Muscle layer of duodenum (tissue), 2 donors: ENCODE measurements at regions not wholly inside any gene's neighbourhood (a gene's known extent, or its start where the extent isn't known, plus 50 kb on each side); places are given as distances from the start of the nearest gene placed in this dataset.

Experiments used
- H3K27ac ChIP-seq: one replicate; pipeline ENCODE4 v1.7.0; 2013; ENCODE audit warnings: mild to moderate bottlenecking, low read length
- H3K27me3 ChIP-seq: one replicate; pipeline ENCODE4 v1.7.0; 2013; ENCODE audit warnings: low read depth, mild to moderate bottlenecking, control low read depth, low read length
- H3K36me3 ChIP-seq, 2 donors: one replicate each; pipeline ENCODE4 v1.7.0; 2013; ENCODE audit warnings: low read length in 2 of 2, control low read depth in 1 of 2, mild to moderate bottlenecking in 1 of 2; ENCODE audit not compliant: insufficient read depth in 2 of 2, control insufficient read depth in 1 of 2
- H3K4me1 ChIP-seq, 2 donors: one replicate each; pipeline ENCODE4 v1.7.0; 2013; ENCODE audit warnings: low read length in 2 of 2, mild to moderate bottlenecking in 2 of 2, control low read depth in 1 of 2, moderate library complexity in 1 of 2; ENCODE audit not compliant: insufficient read depth in 2 of 2, control insufficient read depth in 1 of 2
- H3K4me3 ChIP-seq, 2 donors: one replicate each; pipeline ENCODE4 v1.7.0; 2013; ENCODE audit warnings: low read length in 2 of 2, low read depth in 1 of 2, mild to moderate bottlenecking in 1 of 2
- H3K9me3 ChIP-seq, 2 donors: one replicate each; pipeline ENCODE4 v1.7.0; 2013; ENCODE audit warnings: low read length in 2 of 2, control low read depth in 1 of 2, mild to moderate bottlenecking in 1 of 2; ENCODE audit not compliant: control insufficient read depth in 1 of 2
- donor health status: healthy.

GRCh38 chr5:96090215-96090614 is 128.6 kb upstream of the ELL2 start:
- H3K36me3 ChIP-seq: no peaks in the 10 kb centered on the region
- peaks cover 0 to 7% of the 10 kb centered on the region in 2 donors for H3K4me1 ChIP-seq
- no peak overlapping the region for H3K4me3 ChIP-seq
- no peak overlapping the region for H3K27ac ChIP-seq
- no peaks in the 10 kb centered on the region for H3K27me3 ChIP-seq
- H3K9me3 ChIP-seq: no peaks in the 10 kb centered on the region

GRCh38 chr5:96088706-96089498 is 127.3 kb upstream of the ELL2 start:
- no peaks in the 10 kb centered on the region for H3K36me3 ChIP-seq
- no peak overlapping the region for H3K4me3 ChIP-seq
- no peak overlapping the region for H3K27ac ChIP-seq
- no peaks in the 10 kb centered on the region for H3K27me3 ChIP-seq
- H3K4me1 ChIP-seq: no peaks in the 10 kb centered on the region
- no peaks in the 10 kb centered on the region for H3K9me3 ChIP-seq

- no peaks in the 10 kb centered on the region for H3K36me3 ChIP-seq
- H3K9me3 ChIP-seq: no peaks in the 10 kb centered on the region
- H3K4me1 ChIP-seq: no peaks in the 10 kb centered on the region
- no peak overlapping the region for H3K27ac ChIP-seq
- H3K27me3 ChIP-seq: no peaks in the 10 kb centered on the region
- no peak overlapping the region for H3K4me3 ChIP-seq
Observed at GRCh38 chr5:96087939-96088338, 126.3 kb upstream of the ELL2 start.

GRCh38 chr5:96084874-96085506 is 123.3 kb upstream of the ELL2 start:
- Histone ChIP-seq H3K4me1 (no peaks in the 10 kb centered on the region), H3K4me3 (no peak overlapping the region), H3K9me3 (no peaks in the 10 kb centered on the region), H3K36me3 (no peaks in the 10 kb centered on the region), H3K27ac (no peak overlapping the region), H3K27me3 (no peaks in the 10 kb centered on the region)

- no peak overlapping the region for H3K27ac ChIP-seq
- H3K9me3 ChIP-seq: no peaks in the 10 kb centered on the region
- H3K4me1 ChIP-seq: no peaks in the 10 kb centered on the region
- H3K27me3 ChIP-seq: no peaks in the 10 kb centered on the region
- no peaks in the 10 kb centered on the region for H3K36me3 ChIP-seq
- H3K4me3 ChIP-seq: no peak overlapping the region
Observed at GRCh38 chr5:96083361-96083881, 121.8 kb upstream of the ELL2 start.

- Histone ChIP-seq H3K4me3 (no peak overlapping the region), H3K4me1 (no peaks in the 10 kb centered on the region), H3K27ac (no peak overlapping the region), H3K27me3 (no peaks in the 10 kb centered on the region), H3K36me3 (no peaks in the 10 kb centered on the region), H3K9me3 (no peaks in the 10 kb centered on the region)
Observed at GRCh38 chr5:96081276-96081858, 119.7 kb upstream of the ELL2 start.

GRCh38 chr5:96080557-96080956 is 118.9 kb upstream of the ELL2 start:
- Histone ChIP-seq H3K36me3 (no peaks in the 10 kb centered on the region), H3K27ac (no peak overlapping the region), H3K9me3 (no peaks in the 10 kb centered on the region), H3K27me3 (no peaks in the 10 kb centered on the region), H3K4me3 (no peak overlapping the region), H3K4me1 (no peaks in the 10 kb centered on the region)

GRCh38 chr5:96079962-96080361 is 118.3 kb upstream of the ELL2 start:
- H3K4me1 ChIP-seq: no peaks in the 10 kb centered on the region
- H3K9me3 ChIP-seq: no peaks in the 10 kb centered on the region
- no peak overlapping the region for H3K27ac ChIP-seq

GRCh38 chr5:96079075-96079474 is 117.4 kb upstream of the ELL2 start:
- H3K4me1 ChIP-seq: no peaks in the 10 kb centered on the region
- no peaks in the 10 kb centered on the region for H3K9me3 ChIP-seq
- no peaks in the 10 kb centered on the region for H3K36me3 ChIP-seq
- H3K27me3 ChIP-seq: no peaks in the 10 kb centered on the region
- no peak overlapping the region for H3K27ac ChIP-seq
- no peak overlapping the region for H3K4me3 ChIP-seq

More at GRCh38 chr5:96079962-96080361, 118.3 kb upstream of the ELL2 start:
- H3K4me3 ChIP-seq: no peak overlapping the region
- no peaks in the 10 kb centered on the region for H3K27me3 ChIP-seq
- no peaks in the 10 kb centered on the region for H3K36me3 ChIP-seq

- H3K27me3 ChIP-seq: no peaks in the 10 kb centered on the region
- H3K36me3 ChIP-seq: no peaks in the 10 kb centered on the region
- no peaks in the 10 kb centered on the region for H3K9me3 ChIP-seq
- H3K4me1 ChIP-seq: no peaks in the 10 kb centered on the region
- H3K4me3 ChIP-seq: no peak overlapping the region
- H3K27ac ChIP-seq: no peak overlapping the region
Observed at GRCh38 chr5:96076451-96076850, 114.8 kb upstream of the ELL2 start.

GRCh38 chr5:96075579-96076289 is 114.1 kb upstream of the ELL2 start:
- H3K27ac ChIP-seq: no peak overlapping the region
- H3K4me1 ChIP-seq: no peaks in the 10 kb centered on the region
- no peaks in the 10 kb centered on the region for H3K36me3 ChIP-seq
- H3K27me3 ChIP-seq: no peaks in the 10 kb centered on the region
- no peaks in the 10 kb centered on the region for H3K9me3 ChIP-seq
- H3K4me3 ChIP-seq: no peak overlapping the region
